Loucy (cell line): ENCODE measurements at regions not wholly inside any gene's neighbourhood (a gene's known extent, or its start where the extent isn't known, plus 50 kb on each side); places are given as distances from the start of the nearest gene placed in this dataset.

Source experiments
- EZH2phosphoT487 ChIP-seq: fragments of 200-600 bp; IDR thresholded peaks from 2 replicates; pipeline ENCODE4 v1.6.1; 2018; ENCODE audit warnings: antibody characterized with exemption, mild to moderate bottlenecking, moderate library complexity, borderline replicate concordance
- TF ChIP-seq, protein P1 (sequence below): fragments of 200-600 bp; sonication (generic); conservative IDR thresholded peaks from 2 replicates; pipeline ENCODE4 v1.5.1; 2014; ENCODE audit warnings: mild to moderate bottlenecking, antibody characterized with exemption, low read length

- TF ChIP-seq, protein P1, sequence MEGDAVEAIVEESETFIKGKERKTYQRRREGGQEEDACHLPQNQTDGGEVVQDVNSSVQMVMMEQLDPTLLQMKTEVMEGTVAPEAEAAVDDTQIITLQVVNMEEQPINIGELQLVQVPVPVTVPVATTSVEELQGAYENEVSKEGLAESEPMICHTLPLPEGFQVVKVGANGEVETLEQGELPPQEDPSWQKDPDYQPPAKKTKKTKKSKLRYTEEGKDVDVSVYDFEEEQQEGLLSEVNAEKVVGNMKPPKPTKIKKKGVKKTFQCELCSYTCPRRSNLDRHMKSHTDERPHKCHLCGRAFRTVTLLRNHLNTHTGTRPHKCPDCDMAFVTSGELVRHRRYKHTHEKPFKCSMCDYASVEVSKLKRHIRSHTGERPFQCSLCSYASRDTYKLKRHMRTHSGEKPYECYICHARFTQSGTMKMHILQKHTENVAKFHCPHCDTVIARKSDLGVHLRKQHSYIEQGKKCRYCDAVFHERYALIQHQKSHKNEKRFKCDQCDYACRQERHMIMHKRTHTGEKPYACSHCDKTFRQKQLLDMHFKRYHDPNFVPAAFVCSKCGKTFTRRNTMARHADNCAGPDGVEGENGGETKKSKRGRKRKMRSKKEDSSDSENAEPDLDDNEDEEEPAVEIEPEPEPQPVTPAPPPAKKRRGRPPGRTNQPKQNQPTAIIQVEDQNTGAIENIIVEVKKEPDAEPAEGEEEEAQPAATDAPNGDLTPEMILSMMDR = no peak
- no peak for TF ChIP-seq EZH2phosphoT487
These were observed 369.3 kb upstream of the ATP11B start for GRCh38 chr3:182424006-182424405.
